ENCODE measurements at regions not wholly inside any gene's neighbourhood (a gene's known extent, or its start where the extent isn't known, plus 50 kb on each side); places are given as distances from the start of the nearest gene placed in this dataset.

GRCh38 chr20:11406877-11407276 is 510.8 kb upstream of the BTBD3 start:
- TF ChIP-seq DPF2 (IDR thresholded peaks at IDR 0.05), result no peak
- no peak for TF ChIP-seq E2F4 (IDR thresholded peaks at IDR 0.05; ENCODE audit: low read depth, low read length)
- no peak for TF ChIP-seq SMAD1 (IDR thresholded peaks at IDR 0.05; ENCODE audit: low read depth, partially characterized antibody)
- no peak for TF ChIP-seq CTCF (IDR thresholded peaks at IDR 0.05 in 2 of 3, conservative IDR thresholded peaks at IDR 0.05 in 1 of 3; ENCODE audit: control insufficient read depth in 2 of 3, extremely low read depth in 1 of 3, insufficient read depth in 1 of 3, low read depth in 3 of 3, low read length in 3 of 3)
- no peak for TF ChIP-seq SP1 (IDR thresholded peaks at IDR 0.05; ENCODE audit: low read depth, low read length)
- TF ChIP-seq SUPT20H (IDR thresholded peaks at IDR 0.05; ENCODE audit: borderline replicate concordance, control insufficient read depth, low read depth, low read length), result no peak
- no peak for TF ChIP-seq EZH2 (IDR thresholded peaks at IDR 0.05; ENCODE audit: borderline replicate concordance, control insufficient read depth, low read depth, low read length)
- no peak for TF ChIP-seq POLR2AphosphoS5 (IDR thresholded peaks at IDR 0.05; ENCODE audit: low read length)
- TF ChIP-seq NFIC (IDR thresholded peaks at IDR 0.05; ENCODE audit: low read depth, low read length), result no peak
- TF ChIP-seq MTA3 (IDR thresholded peaks at IDR 0.05; ENCODE audit: borderline replicate concordance, low read length), result no peak
- no peak for TF ChIP-seq ZNF687 (IDR thresholded peaks at IDR 0.05)
- no peak for TF ChIP-seq NKRF (conservative IDR thresholded peaks at IDR 0.05)

Measured in GM12878 (cell line).